Keratinocyte (primary cell): ENCODE measurements at regions not wholly inside any gene's neighbourhood (a gene's known extent, or its start where the extent isn't known, plus 50 kb on each side); places are given as distances from the start of the nearest gene placed in this dataset.

ENCODE experiments used
- DNase-seq: peaks from one replicate; pipeline ENCODE4 v3.0.0-alpha.2; 2011; ENCODE audit warnings: low read depth, missing footprints, low spot score
- FAIRE-seq: peaks from 2 replicates; lab custom pipeline; 2011; peaks lifted over from hg19 to GRCh38; lab: Jason Lieb, UNC
- H2AFZ ChIP-seq: 2 replicates; pipeline ENCODE4 v1.6.0; 2012; ENCODE audit warnings: low read length, control low read depth, inconsistent platforms; ENCODE audit not compliant: control insufficient read depth
- H3K27ac ChIP-seq: 2 replicates; pipeline ENCODE4 v1.5.1; 2011; ENCODE audit warnings: low read length; ENCODE audit not compliant: control insufficient read depth, insufficient read depth
- H3K27me3 ChIP-seq: 3 replicates; pipeline ENCODE4 v1.6.0; 2011; ENCODE audit warnings: low read length; ENCODE audit not compliant: control insufficient read depth, insufficient read depth; ENCODE audit errors: extremely low read depth
- H3K36me3 ChIP-seq, 2 experiments: 2 replicates in 1 of 2; 3 replicates in 1 of 2; pipeline ENCODE4 v1.5.1; 2011; ENCODE audit warnings: low read length in 2 of 2, mild to moderate bottlenecking in 1 of 2; ENCODE audit not compliant: control insufficient read depth in 2 of 2, insufficient read depth in 2 of 2; ENCODE audit errors: extremely low read depth in 1 of 2
- H3K4me1 ChIP-seq: 3 replicates; pipeline ENCODE4 v1.5.1; 2011; ENCODE audit warnings: low read length; ENCODE audit not compliant: control insufficient read depth, insufficient read depth; ENCODE audit errors: extremely low read depth
- H3K4me2 ChIP-seq: 3 replicates; pipeline ENCODE4 v1.6.0; 2011; ENCODE audit warnings: low read depth, low read length; ENCODE audit not compliant: control insufficient read depth, insufficient read depth; ENCODE audit errors: extremely low read depth
- H3K4me3 ChIP-seq, 3 experiments: fragments of 200-600 bp in 1 of 3; sonication (generic) in 1 of 3; 2 replicates in 2 of 3; 3 replicates in 1 of 3; pipeline ENCODE4 v1.5.1; 2011 to 2016; ENCODE audit warnings: low read length in 3 of 3, mild to moderate bottlenecking in 3 of 3, control low read depth in 2 of 3, inconsistent platforms in 1 of 3, low read depth in 1 of 3, mixed read lengths in 1 of 3, mixed run types in 1 of 3, moderate library complexity in 1 of 3; ENCODE audit not compliant: control insufficient read depth in 2 of 3, insufficient read depth in 2 of 3; ENCODE audit errors: extremely low read depth in 1 of 3
- H3K79me2 ChIP-seq: 2 replicates; pipeline ENCODE4 v1.6.0; 2012; ENCODE audit warnings: low read length; ENCODE audit not compliant: control insufficient read depth, insufficient read depth
- H3K9ac ChIP-seq: 3 replicates; pipeline ENCODE4 v1.6.0; 2011; ENCODE audit warnings: low read length; ENCODE audit not compliant: control insufficient read depth, insufficient read depth; ENCODE audit errors: extremely low read depth
- H3K9me1 ChIP-seq: 3 replicates; pipeline ENCODE4 v1.6.0; 2011; ENCODE audit warnings: low read length; ENCODE audit not compliant: control insufficient read depth, insufficient read depth; ENCODE audit errors: extremely low read depth
- H3K9me3 ChIP-seq: 2 replicates; pipeline ENCODE4 v1.5.1; 2012; ENCODE audit warnings: low read depth, low read length; ENCODE audit not compliant: control insufficient read depth
- H4K20me1 ChIP-seq: 3 replicates; pipeline ENCODE4 v1.6.0; 2011; ENCODE audit warnings: low read length; ENCODE audit not compliant: control insufficient read depth, insufficient read depth; ENCODE audit errors: extremely low read depth
- EZH2 ChIP-seq: IDR thresholded peaks from one replicate; pipeline ENCODE4 v1.6.1; 2012; ENCODE audit warnings: inconsistent platforms, mild to moderate bottlenecking, low read length, moderate library complexity
- dilution Hi-C: fragments of 300-500 bp; cut with MboI; formaldehyde crosslinking; loops from one replicate; pipeline ENCODE4 v1.7.0; 2020; ENCODE audit warnings: low sequenced_read_pairs; ENCODE audit not compliant: extremely low pct_ligation_motif_present
- TF ChIP-seq, protein P1 (sequence below), 3 experiments: IDR thresholded peaks in 1 of 3; conservative IDR thresholded peaks in 1 of 3; optimal IDR thresholded peaks in 1 of 3; 2 replicates in 2 of 3; 3 replicates in 1 of 3; pipeline versions ENCODE3 to v1.5.1; 2011; ENCODE audit warnings: low read length in 3 of 3, mild to moderate bottlenecking in 3 of 3, moderate library complexity in 2 of 3, control low read depth in 1 of 3, inconsistent platforms in 1 of 3; ENCODE audit not compliant: insufficient read depth in 2 of 3; ENCODE audit errors: extremely low read depth in 1 of 3

DNA sequence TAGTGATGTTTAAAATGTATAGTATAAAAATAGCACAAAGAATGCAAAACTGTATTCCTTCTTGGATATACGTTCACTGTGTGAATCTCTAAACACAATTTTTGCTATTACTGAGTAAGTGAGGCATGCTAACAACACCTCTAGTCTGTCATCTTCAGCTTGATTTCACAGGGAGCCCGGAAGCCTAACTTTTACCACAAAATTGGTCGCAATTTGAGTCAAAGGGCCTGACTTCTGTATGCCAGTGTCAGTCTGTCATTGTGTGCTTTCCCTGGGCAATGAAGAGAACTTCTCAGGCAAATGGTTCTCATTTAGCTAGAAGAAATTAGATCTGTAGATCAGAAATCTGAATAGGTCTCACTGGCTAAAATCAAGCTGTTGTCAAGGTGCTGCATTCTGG, 1059.5 kb downstream of the FAM181B start:
- no peak overlapping the region for H3K4me2 ChIP-seq
- no peak for FAIRE-seq
- no peak overlapping the region for H3K9ac ChIP-seq
- no peak overlapping the region for H2AFZ ChIP-seq
- no peak overlapping the region for H3K4me3 ChIP-seq
- H3K79me2 ChIP-seq: no peaks in the 10 kb centered on the region
- no peak for DNase-seq
- no peak for TF ChIP-seq EZH2
- TF ChIP-seq, protein P1, sequence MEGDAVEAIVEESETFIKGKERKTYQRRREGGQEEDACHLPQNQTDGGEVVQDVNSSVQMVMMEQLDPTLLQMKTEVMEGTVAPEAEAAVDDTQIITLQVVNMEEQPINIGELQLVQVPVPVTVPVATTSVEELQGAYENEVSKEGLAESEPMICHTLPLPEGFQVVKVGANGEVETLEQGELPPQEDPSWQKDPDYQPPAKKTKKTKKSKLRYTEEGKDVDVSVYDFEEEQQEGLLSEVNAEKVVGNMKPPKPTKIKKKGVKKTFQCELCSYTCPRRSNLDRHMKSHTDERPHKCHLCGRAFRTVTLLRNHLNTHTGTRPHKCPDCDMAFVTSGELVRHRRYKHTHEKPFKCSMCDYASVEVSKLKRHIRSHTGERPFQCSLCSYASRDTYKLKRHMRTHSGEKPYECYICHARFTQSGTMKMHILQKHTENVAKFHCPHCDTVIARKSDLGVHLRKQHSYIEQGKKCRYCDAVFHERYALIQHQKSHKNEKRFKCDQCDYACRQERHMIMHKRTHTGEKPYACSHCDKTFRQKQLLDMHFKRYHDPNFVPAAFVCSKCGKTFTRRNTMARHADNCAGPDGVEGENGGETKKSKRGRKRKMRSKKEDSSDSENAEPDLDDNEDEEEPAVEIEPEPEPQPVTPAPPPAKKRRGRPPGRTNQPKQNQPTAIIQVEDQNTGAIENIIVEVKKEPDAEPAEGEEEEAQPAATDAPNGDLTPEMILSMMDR (optimal IDR thresholded peaks at IDR 0.05 in 1 of 3, IDR thresholded peaks at IDR 0.05 in 1 of 3, conservative IDR thresholded peaks at IDR 0.05 in 1 of 3; ENCODE audit: extremely low read depth in 1 of 3, insufficient read depth in 2 of 3, low read length in 3 of 3): no peak
- no peaks in the 10 kb centered on the region for H4K20me1 ChIP-seq
- no peaks in the 10 kb centered on the region for H3K36me3 ChIP-seq
- H3K9me1 ChIP-seq: no peaks in the 10 kb centered on the region
- H3K27me3 ChIP-seq: no peaks in the 10 kb centered on the region
- no peaks in the 10 kb centered on the region for H3K4me1 ChIP-seq
- H3K9me3 ChIP-seq: no peaks in the 10 kb centered on the region
- no peak overlapping the region for H3K27ac ChIP-seq
- dilution Hi-C loops: no loop called here

DNA sequence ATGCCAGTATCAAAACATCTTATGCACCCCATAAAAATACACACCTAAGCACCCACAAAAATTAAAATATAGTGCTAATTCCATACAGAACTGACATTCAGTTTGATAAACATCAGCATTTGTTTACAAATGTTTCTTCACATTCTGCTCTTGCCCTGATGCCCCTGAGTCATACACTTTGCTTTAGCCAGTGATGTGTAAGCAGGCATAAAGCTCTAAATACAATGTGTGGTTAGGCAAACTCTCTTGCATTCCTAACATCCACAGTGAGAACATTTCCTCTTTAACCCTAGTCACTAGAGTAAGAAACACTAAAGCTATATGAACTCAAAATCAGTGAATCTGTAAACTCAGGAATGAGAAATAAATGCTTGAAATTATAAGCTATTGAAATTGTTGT, 1060.7 kb downstream of the FAM181B start:
- DNase-seq (no peak), FAIRE-seq (no peak)
- Histone ChIP-seq H4K20me1 (no peaks in the 10 kb centered on the region), H3K4me1 (no peaks in the 10 kb centered on the region), H2AFZ (no peak overlapping the region), H3K4me2 (no peak overlapping the region), H3K27ac (no peak overlapping the region), H3K9ac (no peak overlapping the region), H3K4me3 (no peak overlapping the region), H3K9me1 (no peaks in the 10 kb centered on the region), H3K27me3 (no peaks in the 10 kb centered on the region), H3K36me3 (no peaks in the 10 kb centered on the region), H3K79me2 (no peaks in the 10 kb centered on the region), H3K9me3 (no peaks in the 10 kb centered on the region)
- dilution Hi-C loops: no loop called here
- no peak for TF ChIP-seq EZH2
- TF ChIP-seq, protein P1 (optimal IDR thresholded peaks at IDR 0.05 in 1 of 3, IDR thresholded peaks at IDR 0.05 in 1 of 3, conservative IDR thresholded peaks at IDR 0.05 in 1 of 3; ENCODE audit: extremely low read depth in 1 of 3, insufficient read depth in 2 of 3, low read length in 3 of 3): no peak
